ENCODE measurements at regions not wholly inside any gene's neighbourhood (a gene's known extent, or its start where the extent isn't known, plus 50 kb on each side); places are given as distances from the start of the nearest gene placed in this dataset.

DNA sequence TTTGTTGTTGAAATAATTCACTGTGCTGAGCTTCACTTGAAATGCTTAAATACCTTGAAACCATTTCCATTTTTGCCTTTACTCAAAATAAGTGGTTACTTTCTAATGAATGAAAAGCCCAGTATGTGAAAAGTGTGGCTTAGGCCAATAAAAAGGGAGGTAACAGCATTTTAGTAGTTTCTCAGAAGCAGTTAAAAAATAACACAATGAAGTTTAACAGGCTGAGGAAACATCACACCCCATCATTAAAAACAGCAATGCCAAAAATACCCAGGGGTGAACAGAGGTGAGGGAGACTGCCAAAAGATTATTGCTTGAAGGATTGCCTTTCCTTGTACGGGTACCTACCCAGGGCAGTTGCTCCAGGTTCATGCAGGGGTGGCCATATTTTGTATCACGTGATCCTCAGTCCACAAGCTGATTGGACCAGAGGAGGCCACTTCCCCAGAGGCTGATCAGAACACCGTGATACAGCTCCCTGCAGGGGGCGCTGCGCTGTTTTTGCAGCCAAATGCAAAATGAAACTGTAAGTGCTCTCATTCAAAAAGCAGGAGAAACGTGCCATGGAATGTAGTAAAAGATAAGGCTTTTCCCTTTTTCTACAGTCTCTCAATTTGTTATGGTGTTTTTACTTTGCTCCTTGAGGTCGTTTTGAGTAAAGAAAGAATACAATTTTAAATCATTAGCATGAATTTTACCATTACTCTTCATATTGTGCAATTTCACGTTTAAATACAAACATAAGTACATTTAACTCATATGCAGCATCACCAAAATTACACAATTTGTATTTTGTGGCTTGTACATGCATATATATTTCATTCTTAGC, 70.2 kb upstream of the SH3BP4 start (continued):
- TF ChIP-seq, protein P1, sequence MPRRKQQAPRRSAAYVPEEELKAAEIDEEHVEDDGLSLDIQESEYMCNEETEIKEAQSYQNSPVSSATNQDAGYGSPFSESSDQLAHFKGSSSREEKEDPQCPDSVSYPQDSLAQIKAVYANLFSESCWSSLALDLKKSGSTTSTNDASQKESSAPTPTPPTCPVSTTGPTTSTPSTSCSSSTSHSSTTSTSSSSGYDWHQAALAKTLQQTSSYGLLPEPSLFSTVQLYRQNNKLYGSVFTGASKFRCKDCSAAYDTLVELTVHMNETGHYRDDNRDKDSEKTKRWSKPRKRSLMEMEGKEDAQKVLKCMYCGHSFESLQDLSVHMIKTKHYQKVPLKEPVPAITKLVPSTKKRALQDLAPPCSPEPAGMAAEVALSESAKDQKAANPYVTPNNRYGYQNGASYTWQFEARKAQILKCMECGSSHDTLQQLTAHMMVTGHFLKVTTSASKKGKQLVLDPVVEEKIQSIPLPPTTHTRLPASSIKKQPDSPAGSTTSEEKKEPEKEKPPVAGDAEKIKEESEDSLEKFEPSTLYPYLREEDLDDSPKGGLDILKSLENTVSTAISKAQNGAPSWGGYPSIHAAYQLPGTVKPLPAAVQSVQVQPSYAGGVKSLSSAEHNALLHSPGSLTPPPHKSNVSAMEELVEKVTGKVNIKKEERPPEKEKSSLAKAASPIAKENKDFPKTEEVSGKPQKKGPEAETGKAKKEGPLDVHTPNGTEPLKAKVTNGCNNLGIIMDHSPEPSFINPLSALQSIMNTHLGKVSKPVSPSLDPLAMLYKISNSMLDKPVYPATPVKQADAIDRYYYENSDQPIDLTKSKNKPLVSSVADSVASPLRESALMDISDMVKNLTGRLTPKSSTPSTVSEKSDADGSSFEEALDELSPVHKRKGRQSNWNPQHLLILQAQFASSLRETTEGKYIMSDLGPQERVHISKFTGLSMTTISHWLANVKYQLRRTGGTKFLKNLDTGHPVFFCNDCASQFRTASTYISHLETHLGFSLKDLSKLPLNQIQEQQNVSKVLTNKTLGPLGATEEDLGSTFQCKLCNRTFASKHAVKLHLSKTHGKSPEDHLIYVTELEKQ (tag by site-specific recombination; IDR thresholded peaks at IDR 0.05; ENCODE audit: borderline replicate concordance): 0 out of 2 replicates have a peak, but pooled peaks have one; percentile 6
- no peak for TF ChIP-seq HOXC10 (CRISPR knock-in tag; IDR thresholded peaks at IDR 0.05)
- peak; percentile 90 for TF ChIP-seq FEZF1 (tag by site-specific recombination; IDR thresholded peaks at IDR 0.05)
- peak; percentile 76 for TF ChIP-seq OSR2 (tag by site-specific recombination; IDR thresholded peaks at IDR 0.05)
- TF ChIP-seq, protein P2, sequence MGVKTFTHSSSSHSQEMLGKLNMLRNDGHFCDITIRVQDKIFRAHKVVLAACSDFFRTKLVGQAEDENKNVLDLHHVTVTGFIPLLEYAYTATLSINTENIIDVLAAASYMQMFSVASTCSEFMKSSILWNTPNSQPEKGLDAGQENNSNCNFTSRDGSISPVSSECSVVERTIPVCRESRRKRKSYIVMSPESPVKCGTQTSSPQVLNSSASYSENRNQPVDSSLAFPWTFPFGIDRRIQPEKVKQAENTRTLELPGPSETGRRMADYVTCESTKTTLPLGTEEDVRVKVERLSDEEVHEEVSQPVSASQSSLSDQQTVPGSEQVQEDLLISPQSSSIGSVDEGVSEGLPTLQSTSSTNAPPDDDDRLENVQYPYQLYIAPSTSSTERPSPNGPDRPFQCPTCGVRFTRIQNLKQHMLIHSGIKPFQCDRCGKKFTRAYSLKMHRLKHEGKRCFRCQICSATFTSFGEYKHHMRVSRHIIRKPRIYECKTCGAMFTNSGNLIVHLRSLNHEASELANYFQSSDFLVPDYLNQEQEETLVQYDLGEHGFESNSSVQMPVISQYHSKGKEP (tag by site-specific recombination; IDR thresholded peaks at IDR 0.05): peak; percentile 36; the same call in 1 of the 2 replicates
- TF ChIP-seq ZNF623 (tag by site-specific recombination; IDR thresholded peaks at IDR 0.05): no peak
- TF ChIP-seq ZNF394 (tag by site-specific recombination; IDR thresholded peaks at IDR 0.05; ENCODE audit: borderline replicate concordance): peak; percentile 63; the same call in 1 of the 2 replicates
- no peak for TF ChIP-seq ZNF214 (tag by site-specific recombination; IDR thresholded peaks at IDR 0.05; ENCODE audit: borderline replicate concordance)
- TF ChIP-seq, protein P3, sequence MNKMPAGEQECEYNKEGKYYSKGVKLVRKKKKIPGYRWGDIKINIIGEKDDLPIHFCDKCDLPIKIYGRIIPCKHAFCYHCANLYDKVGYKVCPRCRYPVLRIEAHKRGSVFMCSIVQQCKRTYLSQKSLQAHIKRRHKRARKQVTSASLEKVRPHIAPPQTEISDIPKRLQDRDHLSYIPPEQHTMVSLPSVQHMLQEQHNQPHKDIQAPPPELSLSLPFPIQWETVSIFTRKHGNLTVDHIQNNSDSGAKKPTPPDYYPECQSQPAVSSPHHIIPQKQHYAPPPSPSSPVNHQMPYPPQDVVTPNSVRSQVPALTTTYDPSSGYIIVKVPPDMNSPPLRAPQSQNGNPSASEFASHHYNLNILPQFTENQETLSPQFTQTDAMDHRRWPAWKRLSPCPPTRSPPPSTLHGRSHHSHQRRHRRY (tag by site-specific recombination; IDR thresholded peaks at IDR 0.05): no peak
- TF ChIP-seq ZNF184 (tag by site-specific recombination; IDR thresholded peaks at IDR 0.05): no peak
- TF ChIP-seq, protein P4, sequence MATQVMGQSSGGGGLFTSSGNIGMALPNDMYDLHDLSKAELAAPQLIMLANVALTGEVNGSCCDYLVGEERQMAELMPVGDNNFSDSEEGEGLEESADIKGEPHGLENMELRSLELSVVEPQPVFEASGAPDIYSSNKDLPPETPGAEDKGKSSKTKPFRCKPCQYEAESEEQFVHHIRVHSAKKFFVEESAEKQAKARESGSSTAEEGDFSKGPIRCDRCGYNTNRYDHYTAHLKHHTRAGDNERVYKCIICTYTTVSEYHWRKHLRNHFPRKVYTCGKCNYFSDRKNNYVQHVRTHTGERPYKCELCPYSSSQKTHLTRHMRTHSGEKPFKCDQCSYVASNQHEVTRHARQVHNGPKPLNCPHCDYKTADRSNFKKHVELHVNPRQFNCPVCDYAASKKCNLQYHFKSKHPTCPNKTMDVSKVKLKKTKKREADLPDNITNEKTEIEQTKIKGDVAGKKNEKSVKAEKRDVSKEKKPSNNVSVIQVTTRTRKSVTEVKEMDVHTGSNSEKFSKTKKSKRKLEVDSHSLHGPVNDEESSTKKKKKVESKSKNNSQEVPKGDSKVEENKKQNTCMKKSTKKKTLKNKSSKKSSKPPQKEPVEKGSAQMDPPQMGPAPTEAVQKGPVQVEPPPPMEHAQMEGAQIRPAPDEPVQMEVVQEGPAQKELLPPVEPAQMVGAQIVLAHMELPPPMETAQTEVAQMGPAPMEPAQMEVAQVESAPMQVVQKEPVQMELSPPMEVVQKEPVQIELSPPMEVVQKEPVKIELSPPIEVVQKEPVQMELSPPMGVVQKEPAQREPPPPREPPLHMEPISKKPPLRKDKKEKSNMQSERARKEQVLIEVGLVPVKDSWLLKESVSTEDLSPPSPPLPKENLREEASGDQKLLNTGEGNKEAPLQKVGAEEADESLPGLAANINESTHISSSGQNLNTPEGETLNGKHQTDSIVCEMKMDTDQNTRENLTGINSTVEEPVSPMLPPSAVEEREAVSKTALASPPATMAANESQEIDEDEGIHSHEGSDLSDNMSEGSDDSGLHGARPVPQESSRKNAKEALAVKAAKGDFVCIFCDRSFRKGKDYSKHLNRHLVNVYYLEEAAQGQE (tag by site-specific recombination; IDR thresholded peaks at IDR 0.05): no peak
- no peak for TF ChIP-seq ZNF548 (tag by site-specific recombination; IDR thresholded peaks at IDR 0.05)
- no peak for TF ChIP-seq ZNF223 (tag by site-specific recombination; IDR thresholded peaks at IDR 0.05)
- no peak for TF ChIP-seq SETDB1 (IDR thresholded peaks at IDR 0.05; ENCODE audit: insufficient read length, low read length)
- TF ChIP-seq ZNF792 (tag by site-specific recombination; IDR thresholded peaks at IDR 0.05): no peak
- no peak for TF ChIP-seq MYNN (tag by site-specific recombination; IDR thresholded peaks at IDR 0.05; ENCODE audit: borderline replicate concordance)
- no peak for TF ChIP-seq ZNF114 (tag by site-specific recombination; IDR thresholded peaks at IDR 0.05)
- TF ChIP-seq ZNF600 (tag by site-specific recombination; IDR thresholded peaks at IDR 0.05): no peak
- TF ChIP-seq ZNF2 (tag by site-specific recombination; IDR thresholded peaks at IDR 0.05): peak; percentile 92
- peak; percentile 31; the same call in 1 of the 2 replicates for TF ChIP-seq SP3 (tag by site-specific recombination; IDR thresholded peaks at IDR 0.05)
- no peak for TF ChIP-seq ZNF132 (tag by site-specific recombination; IDR thresholded peaks at IDR 0.05; ENCODE audit: borderline replicate concordance)
- no peak for TF ChIP-seq KLF9 (tag by site-specific recombination; IDR thresholded peaks at IDR 0.05; ENCODE audit: low read depth)
- no peak for TF ChIP-seq ZNF292 (tag by site-specific recombination; IDR thresholded peaks at IDR 0.05; ENCODE audit: borderline replicate concordance, low read depth)
- no peak for TF ChIP-seq ZNF785 (tag by site-specific recombination; IDR thresholded peaks at IDR 0.05)
- TF ChIP-seq SALL2 (tag by site-specific recombination; IDR thresholded peaks at IDR 0.05; ENCODE audit: borderline replicate concordance): no peak
- no peak for TF ChIP-seq ZNF707 (tag by site-specific recombination; IDR thresholded peaks at IDR 0.05)
- TF ChIP-seq PRDM1 (tag by site-specific recombination; IDR thresholded peaks at IDR 0.05): peak; percentile 91
- TF ChIP-seq, protein P5, sequence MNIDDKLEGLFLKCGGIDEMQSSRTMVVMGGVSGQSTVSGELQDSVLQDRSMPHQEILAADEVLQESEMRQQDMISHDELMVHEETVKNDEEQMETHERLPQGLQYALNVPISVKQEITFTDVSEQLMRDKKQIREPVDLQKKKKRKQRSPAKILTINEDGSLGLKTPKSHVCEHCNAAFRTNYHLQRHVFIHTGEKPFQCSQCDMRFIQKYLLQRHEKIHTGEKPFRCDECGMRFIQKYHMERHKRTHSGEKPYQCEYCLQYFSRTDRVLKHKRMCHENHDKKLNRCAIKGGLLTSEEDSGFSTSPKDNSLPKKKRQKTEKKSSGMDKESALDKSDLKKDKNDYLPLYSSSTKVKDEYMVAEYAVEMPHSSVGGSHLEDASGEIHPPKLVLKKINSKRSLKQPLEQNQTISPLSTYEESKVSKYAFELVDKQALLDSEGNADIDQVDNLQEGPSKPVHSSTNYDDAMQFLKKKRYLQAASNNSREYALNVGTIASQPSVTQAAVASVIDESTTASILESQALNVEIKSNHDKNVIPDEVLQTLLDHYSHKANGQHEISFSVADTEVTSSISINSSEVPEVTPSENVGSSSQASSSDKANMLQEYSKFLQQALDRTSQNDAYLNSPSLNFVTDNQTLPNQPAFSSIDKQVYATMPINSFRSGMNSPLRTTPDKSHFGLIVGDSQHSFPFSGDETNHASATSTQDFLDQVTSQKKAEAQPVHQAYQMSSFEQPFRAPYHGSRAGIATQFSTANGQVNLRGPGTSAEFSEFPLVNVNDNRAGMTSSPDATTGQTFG (tag by site-specific recombination; IDR thresholded peaks at IDR 0.05; ENCODE audit: borderline replicate concordance): no peak

Measured in HEK293 (cell line).